Right renal pelvis (tissue), 4 donors: ENCODE measurements at regions not wholly inside any gene's neighbourhood (a gene's known extent, or its start where the extent isn't known, plus 50 kb on each side); places are given as distances from the start of the nearest gene placed in this dataset.
"Not testable (repeated sequence)": the region's sequence is repeated elsewhere in the genome, so short reads cannot be mapped to it uniquely, and the experiment has no call there.

Source experiments
- DNase-seq, 4 donors: peaks; one replicate each; pipeline ENCODE4 v3.0.0-alpha.2; 2013; ENCODE audit warnings: low read depth in 4 of 4, low spot score in 3 of 4, missing footprints in 1 of 4

DNA sequence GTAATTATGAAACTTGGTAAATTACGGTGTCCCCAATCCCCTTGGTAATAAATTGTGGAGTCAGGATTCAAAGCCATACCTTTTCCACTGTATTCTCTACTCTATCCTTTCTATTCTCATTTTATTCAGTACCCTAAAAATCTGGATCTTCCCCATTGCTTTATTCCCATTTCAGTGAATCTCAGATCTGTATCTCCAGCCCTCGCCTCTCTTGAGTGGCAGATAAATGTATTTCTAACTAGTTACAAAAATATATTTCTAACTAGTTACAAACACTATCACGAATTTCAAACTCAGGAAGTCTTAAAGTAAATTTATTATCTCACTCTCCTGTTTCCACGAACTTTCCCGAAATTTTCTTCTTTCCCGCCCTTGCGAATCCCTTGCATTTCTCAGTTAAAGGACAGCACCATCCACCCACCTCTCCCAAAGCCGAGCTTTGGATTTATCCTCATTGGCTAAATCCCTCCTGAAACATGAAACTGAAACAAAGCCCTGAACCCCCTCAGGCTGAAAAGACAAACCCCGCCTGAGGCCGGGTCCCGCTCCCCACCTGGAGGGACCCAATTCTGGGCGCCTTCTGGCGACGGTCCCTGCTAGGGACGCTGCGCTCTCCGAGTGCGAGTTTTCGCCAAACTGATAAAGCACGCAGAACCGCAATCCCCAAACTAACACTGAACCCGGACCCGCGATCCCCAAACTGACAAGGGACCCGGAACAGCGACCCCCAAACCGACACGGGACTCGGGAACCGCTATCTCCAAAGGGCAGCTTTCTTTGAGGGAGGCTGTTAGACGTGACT is 164.3 kb upstream of the PABPC3 start:
- DNase-seq = no peak

DNA sequence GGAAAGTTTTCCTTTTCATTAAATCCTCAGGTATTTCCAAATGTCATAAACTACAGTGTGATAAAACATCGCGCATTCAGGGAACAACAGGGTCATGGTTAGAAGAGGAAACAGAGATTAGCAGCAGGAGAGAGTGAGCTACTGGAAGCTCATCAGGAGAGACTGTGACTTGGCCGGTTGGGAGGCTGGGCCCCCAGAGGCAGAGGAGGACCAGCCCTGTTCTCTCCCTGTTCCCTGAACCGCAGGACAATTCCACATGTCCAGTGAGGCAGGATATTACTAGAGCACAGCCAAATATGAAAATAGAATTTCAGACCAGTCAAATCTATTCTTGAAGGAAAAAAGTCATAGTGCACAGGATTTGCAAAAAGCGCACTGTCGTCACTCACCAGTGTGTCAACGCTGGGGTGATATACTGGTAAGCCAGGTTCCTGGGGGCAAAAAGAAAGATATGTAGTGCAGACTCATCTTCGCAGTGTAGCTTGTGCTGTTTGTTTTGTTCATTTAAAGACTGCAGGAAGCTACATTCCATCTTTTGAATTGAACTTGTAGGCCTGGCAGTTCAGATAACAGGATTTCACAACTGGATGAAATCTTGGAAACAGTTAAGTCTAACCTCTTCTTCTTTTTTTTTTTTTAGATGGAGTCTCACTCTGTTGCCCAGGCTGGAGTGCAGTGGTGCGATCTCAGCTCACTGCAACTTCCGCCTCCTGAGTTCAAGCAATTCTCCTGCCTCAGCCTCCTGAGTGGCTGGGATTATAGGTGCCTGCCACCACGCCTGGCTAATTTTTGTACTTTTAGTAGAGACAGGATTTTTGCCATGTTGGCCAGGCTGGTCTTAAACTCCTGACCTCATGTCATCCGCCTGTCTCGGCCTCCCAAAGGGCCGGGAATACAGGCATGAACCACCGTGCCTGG is 162.6 kb upstream of the PABPC3 start:
- DNase-seq = not testable (repeated sequence)

DNA sequence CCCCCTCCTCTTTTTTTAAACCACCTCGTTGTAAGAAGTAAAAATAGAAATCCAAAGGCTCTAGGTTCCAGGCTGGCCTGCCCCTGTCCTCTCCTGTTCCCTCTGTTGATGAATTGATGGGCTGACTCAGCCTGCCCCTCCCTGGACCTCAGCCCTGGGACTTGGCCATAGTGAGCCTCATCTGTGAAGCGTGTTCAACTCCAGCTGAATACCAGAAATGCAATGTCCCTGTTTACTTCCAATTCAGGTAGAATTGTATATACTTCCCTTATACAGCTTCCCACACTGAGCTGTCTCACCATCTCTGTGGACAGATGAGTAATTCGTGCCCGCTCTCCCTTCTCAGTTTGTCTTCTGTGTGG is 161.9 kb upstream of the PABPC3 start:
- DNase-seq = not testable (repeated sequence)

DNA sequence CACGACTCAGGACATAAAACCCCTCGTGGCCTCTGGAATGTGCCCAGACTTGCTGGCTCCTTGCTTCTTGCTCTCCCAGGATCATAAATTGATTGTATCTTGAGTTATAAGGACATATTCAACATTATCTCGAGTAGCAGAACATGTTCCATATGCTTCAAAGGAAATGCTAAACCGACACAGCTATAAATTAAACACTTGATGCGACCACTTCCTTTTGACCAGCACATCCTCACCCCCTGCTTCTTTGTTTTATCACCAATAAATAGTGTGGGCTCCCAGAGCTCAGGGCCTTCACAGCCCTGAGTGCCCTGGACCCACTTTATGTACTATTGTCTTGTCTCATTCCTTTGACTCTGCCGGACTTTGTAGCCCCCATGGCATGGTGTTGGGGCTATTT is 157.0 kb upstream of the PABPC3 start:
- no peak for DNase-seq

DNA sequence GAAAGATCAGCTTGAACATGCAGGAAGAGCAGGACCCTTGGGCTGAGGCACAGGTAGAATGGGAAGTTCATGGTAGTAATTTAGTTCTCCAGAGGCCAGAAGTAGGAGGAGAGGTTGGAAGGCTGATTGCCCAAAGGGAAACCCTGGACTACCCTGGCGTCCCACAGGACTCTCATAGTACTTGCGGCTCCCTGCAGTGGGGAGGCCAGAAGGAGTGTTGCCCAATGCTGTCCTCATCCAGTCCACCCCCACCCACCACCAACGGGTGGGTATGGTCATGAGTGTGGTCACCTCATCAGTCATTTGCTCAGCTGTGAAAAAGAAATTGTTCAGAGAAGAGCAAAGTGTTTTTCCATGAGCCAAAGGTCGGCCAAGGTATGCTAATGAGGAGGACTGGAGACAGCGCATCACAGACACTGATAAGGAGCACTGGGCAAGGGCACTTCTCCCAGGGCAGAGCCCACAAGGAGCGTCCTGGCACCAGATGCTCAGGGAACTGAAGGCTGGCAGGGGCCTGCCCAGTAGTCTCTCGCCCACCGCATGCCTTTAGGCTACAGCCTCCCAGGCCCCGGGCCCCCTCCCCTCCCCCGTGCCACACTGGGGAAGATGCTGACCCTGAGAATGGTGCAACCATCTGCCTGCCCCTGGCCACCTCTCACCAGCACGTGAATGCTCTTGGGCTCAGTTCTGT is 154.8 kb upstream of the PABPC3 start:
- not testable (repeated sequence) for DNase-seq

DNA sequence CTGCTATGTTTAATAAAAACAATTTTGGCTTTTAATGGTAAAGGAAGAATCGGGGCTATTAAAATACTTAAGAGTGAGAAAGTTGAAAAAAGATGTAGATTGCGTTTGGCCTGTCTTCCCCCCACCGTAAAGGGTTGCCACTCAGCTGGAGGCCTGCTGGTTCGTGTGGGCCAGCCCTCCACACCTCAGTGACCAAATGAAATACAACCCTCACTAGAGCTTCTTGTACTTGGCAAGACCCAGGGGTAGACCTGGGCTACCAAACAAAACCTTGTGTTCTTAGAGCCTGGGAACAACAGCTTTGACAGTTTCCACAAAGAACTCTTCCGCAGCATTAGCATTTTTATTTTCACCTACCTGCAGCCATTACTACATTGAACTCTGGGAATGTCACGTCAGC is 152.8 kb upstream of the PABPC3 start:
- DNase-seq = no peak

DNA sequence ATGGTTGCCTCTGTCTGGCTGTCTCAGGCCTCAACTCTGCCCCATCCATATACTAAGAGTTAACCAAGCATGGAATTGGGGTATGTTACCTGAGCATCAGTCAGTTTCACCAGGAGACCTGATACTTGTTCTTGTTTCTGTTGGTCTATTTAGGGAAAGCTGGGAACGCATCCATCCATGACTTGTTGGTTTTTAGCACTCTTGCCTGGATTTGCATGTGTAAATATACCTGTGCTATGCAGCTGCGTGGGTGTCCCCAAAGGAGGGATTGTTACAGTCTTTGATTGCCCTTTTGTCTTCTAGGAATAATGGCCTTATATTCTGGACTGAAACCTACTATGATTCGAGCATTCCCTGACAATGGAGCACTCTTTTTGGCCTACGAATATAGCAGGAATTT is 151.9 kb upstream of the PABPC3 start:
- DNase-seq = not testable (repeated sequence)

DNA sequence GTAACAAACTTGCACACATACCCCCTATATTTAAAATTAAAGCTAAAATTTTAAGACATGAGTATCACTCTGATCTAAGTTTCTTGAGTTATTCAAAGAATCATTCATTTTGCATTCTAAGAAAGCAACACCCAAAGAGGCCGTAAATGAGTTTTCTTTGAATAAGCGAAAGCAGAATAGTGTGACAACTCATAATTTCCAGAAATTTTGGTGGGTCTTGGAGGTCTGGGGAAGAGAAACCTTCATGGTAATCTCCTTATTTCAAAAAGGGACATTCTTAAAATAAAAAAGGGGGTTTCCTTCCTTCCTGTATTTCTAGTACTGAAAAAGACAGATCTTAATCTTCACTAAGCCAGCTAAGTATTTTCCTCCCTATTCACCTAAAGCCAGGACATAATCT is 147.0 kb upstream of the PABPC3 start:
- not testable (repeated sequence) for DNase-seq

DNA sequence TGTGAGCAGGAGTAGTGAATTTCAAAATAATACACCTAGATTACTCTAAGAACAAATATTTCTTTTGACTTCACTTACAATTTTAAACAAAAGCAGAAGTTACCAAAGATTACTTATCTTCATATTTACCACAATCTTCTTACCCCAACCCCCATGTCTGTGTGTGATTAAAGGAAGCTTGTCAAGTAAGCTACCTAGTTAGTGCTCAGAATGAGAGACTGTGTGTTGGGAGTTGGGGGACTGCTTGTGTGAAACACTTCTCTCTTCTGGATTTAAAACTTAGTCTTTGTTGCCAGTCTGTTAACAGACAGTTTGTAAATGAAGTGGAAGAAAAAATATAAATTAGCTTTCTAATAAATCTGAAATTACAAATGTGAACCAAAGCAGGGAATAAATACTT is 145.3 kb upstream of the PABPC3 start:
- DNase-seq = not testable (repeated sequence)

DNA sequence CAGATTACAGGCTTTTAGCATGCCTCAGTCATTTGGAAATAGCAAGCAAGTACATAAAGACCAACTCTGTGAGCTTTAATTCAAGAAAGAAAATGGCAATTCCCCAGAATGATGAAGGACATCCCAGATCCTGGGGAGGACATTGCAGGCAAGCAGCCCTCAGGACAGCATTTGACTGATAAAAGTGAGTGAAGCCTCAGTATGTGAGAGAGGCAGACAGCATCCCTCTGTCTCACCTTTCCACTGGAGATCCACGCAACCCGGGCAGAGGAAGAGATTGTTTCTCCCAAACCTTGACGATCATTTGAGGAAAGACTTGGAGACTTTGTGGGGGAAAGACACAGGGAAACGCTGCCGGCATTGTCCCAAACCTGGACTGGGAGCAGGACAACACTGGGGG is 128.0 kb upstream of the PABPC3 start:
- DNase-seq = not testable (repeated sequence)

DNA sequence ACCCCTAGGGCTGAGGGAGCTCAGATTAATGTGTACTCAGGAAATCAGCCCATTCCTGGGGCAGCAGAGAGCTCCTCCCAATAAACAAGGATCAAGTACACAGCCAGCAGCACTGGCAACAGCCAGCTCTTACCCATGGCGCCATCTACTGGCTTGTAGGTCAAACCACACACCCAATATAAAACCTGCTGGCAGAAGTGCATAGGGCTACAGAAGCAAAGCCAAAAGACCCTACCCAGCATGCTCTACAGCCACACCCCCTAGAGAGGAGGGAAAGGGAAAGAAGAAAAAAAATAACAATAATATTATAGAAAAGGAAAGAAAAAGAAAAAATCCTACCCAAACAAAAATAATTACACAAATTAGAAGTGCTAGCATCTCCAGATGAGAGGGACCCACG is 127.5 kb upstream of the PABPC3 start:
- DNase-seq = not testable (repeated sequence)

DNA sequence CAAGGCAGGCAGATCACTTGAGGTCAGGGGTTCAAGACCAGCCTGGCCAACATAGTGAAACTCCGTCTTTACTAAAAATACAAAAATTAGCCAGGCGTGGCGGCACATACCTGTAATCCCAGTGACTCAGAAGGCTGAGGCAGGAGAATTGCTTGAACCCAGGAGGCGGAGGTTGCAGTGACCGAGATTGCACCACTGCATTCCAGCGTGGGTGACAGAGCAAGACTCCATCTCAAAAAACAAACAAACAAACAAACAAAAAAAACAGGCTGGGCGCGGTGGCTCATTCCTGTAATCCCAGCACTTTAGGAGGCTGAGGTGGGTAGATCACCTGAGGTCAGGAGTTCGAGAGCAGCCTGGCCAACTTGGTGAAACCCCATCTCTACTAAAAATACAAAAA is 122.8 kb upstream of the PABPC3 start:
- not testable (repeated sequence) for DNase-seq

DNA sequence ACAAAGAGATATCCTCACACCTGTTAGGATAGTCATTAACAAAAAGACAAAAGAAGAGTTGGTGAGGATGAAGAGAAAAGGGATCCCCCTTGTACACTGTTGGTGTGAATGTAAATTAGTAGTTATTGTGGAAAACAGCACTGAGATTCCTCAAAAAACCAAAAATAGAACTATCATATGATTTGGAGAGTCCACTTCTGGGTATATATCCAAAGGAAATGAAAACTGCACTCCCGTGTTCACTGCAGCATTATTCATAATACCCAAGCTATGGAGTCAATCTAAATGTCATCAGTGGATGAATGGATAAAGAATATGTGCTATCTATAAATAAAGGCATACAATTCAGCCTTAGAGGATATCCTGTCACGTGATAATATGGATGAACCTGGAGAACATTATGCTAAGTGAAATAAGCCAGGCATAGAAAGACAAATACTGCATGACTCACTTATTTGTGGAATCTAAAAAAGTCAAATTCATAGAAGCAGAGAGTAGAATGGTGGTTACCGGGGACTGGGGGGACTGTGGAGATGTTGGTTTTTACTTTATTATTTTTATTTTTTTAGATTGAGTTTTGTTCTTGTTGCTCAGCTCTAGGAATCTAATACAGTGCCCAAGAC is 114.6 kb upstream of the PABPC3 start:
- DNase-seq = not testable (repeated sequence)

DNA sequence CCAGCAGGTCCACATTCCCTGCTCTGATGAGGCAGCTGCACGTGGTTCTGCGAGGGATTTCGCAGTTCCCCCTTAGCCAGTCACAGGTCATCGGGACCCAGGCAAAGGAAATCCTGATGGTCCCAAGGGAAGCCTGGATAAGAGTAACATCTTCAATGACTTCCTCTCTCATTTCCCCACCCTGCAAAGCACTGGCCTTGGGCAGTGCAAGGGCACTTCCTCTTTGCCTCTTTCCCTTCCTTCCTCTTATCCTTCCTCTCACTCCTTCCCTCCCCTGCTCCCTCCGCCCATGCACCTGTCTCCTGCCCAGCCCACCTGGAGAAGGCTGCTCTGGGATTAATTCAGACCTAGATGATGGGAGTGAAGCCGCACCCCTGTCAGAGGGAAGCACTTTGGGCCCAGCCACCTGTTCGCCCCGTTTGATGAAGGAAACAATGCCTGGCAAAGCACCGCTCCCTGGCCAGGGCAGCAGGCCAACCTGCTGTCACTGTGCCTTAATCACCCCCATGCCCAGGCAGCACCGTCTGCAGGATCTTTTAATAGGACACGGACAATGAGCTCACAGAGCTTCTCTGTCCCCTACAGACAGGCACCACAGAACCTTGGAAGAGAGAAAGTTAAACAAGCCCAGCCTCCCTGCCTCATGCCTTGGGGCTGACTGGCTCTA is 113.5 kb upstream of the PABPC3 start:
- no peak for DNase-seq

DNA sequence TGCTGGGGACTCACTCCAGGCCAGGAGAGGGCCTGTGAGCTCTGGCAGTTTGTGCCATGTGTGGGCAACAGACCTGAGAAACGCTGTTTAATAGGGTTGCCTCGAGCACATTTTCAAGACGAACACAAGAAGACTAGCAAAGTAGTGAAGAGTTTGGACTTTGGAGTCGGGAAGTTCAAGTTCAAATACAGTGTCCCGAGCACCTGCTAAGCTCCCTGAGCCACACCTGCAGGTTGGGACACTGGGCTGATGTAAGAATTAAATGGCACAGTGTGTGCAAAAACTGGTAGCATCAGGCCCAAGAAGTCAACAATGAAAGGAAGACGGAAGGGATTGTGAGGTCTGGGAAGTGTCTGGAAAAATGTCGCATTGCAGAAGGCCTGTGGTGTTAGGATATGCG is 112.8 kb upstream of the PABPC3 start:
- no peak for DNase-seq

DNA sequence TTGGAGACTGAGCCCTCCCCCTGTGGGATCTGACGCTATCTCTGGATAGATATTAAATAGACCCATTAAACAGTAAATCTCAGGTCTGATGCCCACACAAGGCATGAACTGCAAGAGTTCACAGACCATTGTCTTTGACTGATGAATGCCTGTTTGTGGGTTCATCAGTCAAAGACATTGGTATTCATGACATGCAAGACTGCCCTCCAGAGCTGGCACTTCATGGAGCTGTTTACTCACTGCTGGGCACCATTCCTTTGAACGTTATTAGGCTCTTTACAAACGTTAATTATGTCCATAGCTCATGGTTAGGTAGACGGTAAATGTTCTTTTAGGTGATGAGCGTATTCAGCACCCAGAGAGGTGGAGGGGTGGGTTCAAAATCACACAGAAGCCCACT is 111.8 kb upstream of the PABPC3 start:
- DNase-seq = no peak

DNA sequence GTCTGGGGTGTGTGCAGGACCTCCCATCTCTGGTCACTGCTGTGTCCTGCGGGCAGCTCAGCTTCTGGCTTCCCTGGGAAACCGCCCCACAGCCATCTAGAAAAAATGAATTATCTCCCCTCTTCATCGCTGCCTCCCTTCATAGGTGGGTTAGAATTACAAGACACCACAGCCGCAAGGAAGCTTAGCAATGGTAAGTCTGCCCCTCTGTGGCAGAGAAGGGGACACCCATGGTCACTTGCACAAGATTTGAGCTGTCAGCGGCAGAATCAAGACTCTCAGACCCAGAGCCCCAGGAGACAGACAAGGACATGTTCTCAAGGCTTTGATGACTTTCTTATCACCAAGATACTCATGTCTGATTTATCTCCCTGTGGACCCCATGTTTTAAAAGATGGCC is 110.8 kb upstream of the PABPC3 start:
- DNase-seq = no peak

DNA sequence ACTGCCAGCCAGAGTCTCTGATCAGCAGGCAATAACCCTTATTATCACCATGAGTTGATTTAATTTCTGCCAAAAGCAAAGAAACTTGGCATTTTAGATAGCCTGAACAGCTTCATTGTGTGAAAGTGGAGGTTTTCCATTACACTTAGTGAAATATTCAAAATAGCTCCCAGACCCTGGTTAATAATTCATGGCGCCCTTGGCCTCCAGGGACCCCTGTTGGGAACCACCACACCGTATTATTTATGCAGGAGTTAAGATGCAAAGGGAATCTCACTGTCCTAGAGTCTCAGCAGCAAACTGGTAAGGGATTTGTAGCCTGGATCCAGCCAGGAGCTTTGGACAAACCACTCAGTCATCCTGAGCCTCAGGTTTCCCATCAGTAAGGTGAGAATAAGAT is 110.0 kb upstream of the PABPC3 start:
- DNase-seq = no peak

DNA sequence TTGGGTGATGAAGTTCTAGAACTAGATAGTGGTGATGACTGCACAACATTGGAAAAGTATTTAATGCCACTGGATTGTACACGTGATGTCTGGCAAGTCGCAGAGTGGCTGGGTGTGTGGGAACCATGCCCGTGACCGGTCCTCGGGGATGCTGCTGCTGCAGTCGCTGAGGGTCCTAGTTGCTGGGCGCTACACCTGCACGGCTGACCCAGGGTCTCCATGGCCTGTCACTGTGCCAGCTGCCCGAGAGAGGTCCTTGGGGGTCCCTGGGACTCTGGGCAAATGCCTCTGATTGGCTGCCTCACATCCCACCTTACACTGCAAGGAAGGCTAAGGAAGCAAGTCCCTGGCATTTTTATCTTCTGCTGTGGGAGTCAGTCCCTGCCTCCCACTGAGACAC is 109.1 kb upstream of the PABPC3 start:
- DNase-seq = no peak

DNA sequence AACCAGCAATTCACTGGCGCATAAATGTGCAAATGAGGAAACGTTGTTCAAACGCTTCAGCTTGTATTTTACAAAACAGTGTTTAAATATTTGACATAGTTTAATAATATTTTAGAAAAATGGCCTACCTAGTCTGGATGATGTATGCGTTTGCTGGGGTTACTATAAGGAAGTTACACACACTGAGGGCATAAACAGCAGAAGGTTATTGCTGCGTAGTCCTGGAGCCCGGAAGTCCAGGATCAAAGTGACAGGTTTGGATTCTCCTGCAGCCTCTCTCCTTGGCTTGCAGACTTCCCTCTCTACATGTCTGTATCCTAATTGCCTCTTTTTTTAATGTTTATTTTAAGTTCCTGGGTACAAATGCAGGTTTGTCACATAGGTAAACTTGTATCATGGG is 106.0 kb upstream of the PABPC3 start:
- not testable (repeated sequence) for DNase-seq
